GM23338 (cell line): ENCODE measurements at regions not wholly inside any gene's neighbourhood (a gene's known extent, or its start where the extent isn't known, plus 50 kb on each side); places are given as distances from the start of the nearest gene placed in this dataset.

Source experiments
- ATAC-seq: fragments of 200-7000 bp; cut with Tn5 transposase; 3 replicates; pipeline ENCODE4 v1.9.1; 2020
- DNase-seq: peaks from one replicate; pipeline ENCODE4 v3.0.0-alpha.2; 2015; ENCODE audit warnings: low spot score
- H2AFZ ChIP-seq: fragments of 200-600 bp; sonication (generic); 2 replicates; pipeline ENCODE4 v1.8.0; 2016; ENCODE audit warnings: antibody characterized with exemption, mild to moderate bottlenecking, moderate library complexity
- H3F3A ChIP-seq: fragments of 200-600 bp; sonication (generic); replicated peaks from 2 replicates; pipeline ENCODE4 v1.8.0; 2017; ENCODE audit warnings: antibody characterized with exemption, mixed run types, low read depth
- H3K27ac ChIP-seq: fragments of 200-600 bp; sonication (generic); 2 replicates; pipeline ENCODE4 v1.6.1; 2016; ENCODE audit warnings: low read depth
- H3K27me3 ChIP-seq: fragments of 200-600 bp; sonication (generic); 2 replicates; pipeline ENCODE4 v1.8.0; 2016; ENCODE audit warnings: mild to moderate bottlenecking, mixed run types, moderate library complexity; ENCODE audit not compliant: insufficient read depth
- H3K36me3 ChIP-seq: fragments of 200-600 bp; sonication (generic); 2 replicates; pipeline ENCODE4 v1.8.0; 2016; ENCODE audit warnings: mild to moderate bottlenecking; ENCODE audit not compliant: insufficient read depth
- H3K4me1 ChIP-seq: fragments of 200-600 bp; sonication (generic); 2 replicates; pipeline ENCODE4 v1.8.0; 2016; ENCODE audit warnings: mild to moderate bottlenecking, moderate library complexity; ENCODE audit not compliant: insufficient read depth
- H3K4me2 ChIP-seq: fragments of 200-600 bp; sonication (generic); 2 replicates; pipeline ENCODE4 v1.7.1; 2017; ENCODE audit warnings: mixed run types
- H3K4me3 ChIP-seq: fragments of 200-600 bp; sonication (generic); 2 replicates; pipeline ENCODE4 v1.6.1; 2016; ENCODE audit warnings: mixed run types
- H3K79me2 ChIP-seq: fragments of 200-600 bp; sonication (generic); replicated peaks from 2 replicates; pipeline ENCODE4 v1.8.0; 2017; ENCODE audit warnings: mild to moderate bottlenecking; ENCODE audit not compliant: insufficient read depth
- H3K9me2 ChIP-seq: fragments of 200-600 bp; sonication (generic); 2 replicates; pipeline ENCODE4 v1.8.0; 2017; ENCODE audit not compliant: insufficient read depth
- H4K20me1 ChIP-seq: fragments of 200-600 bp; sonication (generic); replicated peaks from 2 replicates; pipeline ENCODE4 v1.8.0; 2017; ENCODE audit warnings: mild to moderate bottlenecking; ENCODE audit not compliant: insufficient read depth
- H3K27ac Mint-ChIP-seq: 2 replicates; pipeline ENCODE4 v1.8.0; 2020; ENCODE audit warnings: inconsistent platforms, mild to moderate bottlenecking, moderate library complexity, mixed read lengths
- H3K27me3 Mint-ChIP-seq: 3 replicates; pipeline ENCODE4 v1.8.0; 2022; ENCODE audit warnings: low read depth, mild to moderate bottlenecking, moderate library complexity, mixed read lengths, inconsistent platforms; ENCODE audit not compliant: insufficient read depth, poor library complexity
- H3K36me3 Mint-ChIP-seq: 3 replicates; pipeline ENCODE4 v1.8.0; 2021; ENCODE audit warnings: low read depth, mild to moderate bottlenecking, inconsistent platforms, moderate library complexity, mixed read lengths
- H3K4me1 Mint-ChIP-seq: 3 replicates; pipeline ENCODE4 v1.8.0; 2020; ENCODE audit warnings: mild to moderate bottlenecking, inconsistent platforms, mixed read lengths
- H3K4me3 Mint-ChIP-seq: 3 replicates; pipeline ENCODE4 v1.8.0; 2021; ENCODE audit warnings: moderate library complexity, mild to moderate bottlenecking, inconsistent platforms, mixed read lengths
- H3K9me3 Mint-ChIP-seq: 3 replicates; pipeline ENCODE4 v1.8.0; 2020; ENCODE audit warnings: moderate library complexity, mild to moderate bottlenecking, inconsistent platforms, mixed read lengths
- EZH2 ChIP-seq: fragments of 200-600 bp; sonication (generic); IDR thresholded peaks from one replicate; pipeline ENCODE4 v1.8.0; 2017; ENCODE audit warnings: antibody characterized with exemption, mild to moderate bottlenecking, low read depth; ENCODE audit not compliant: unreplicated experiment
- EZH2phosphoT487 ChIP-seq: fragments of 200-600 bp; sonication (generic); IDR thresholded peaks from one replicate; pipeline ENCODE4 v1.8.1; 2018; ENCODE audit warnings: antibody characterized with exemption; ENCODE audit not compliant: unreplicated experiment
- JUNB ChIP-seq: IDR thresholded peaks from one replicate; pipeline ENCODE4 v1.6.1; 2016; ENCODE audit warnings: antibody characterized with exemption; ENCODE audit not compliant: unreplicated experiment
- NANOG ChIP-seq: IDR thresholded peaks from 2 replicates; pipeline ENCODE4 v1.6.1; 2016; ENCODE audit warnings: antibody characterized with exemption, borderline replicate concordance
- POLR2AphosphoS5 ChIP-seq: IDR thresholded peaks from 2 replicates; pipeline ENCODE4 v1.6.1; 2016; ENCODE audit warnings: antibody characterized with exemption, low read depth
- REST ChIP-seq: IDR thresholded peaks from one replicate; pipeline ENCODE4 v1.6.1; 2018; ENCODE audit warnings: antibody characterized with exemption; ENCODE audit not compliant: unreplicated experiment
- STAT1 ChIP-seq: IDR thresholded peaks from one replicate; pipeline ENCODE4 v1.6.1; 2016; ENCODE audit warnings: antibody characterized with exemption; ENCODE audit not compliant: unreplicated experiment
- ZNF331 ChIP-seq: fragments of 250-450 bp; sonication (Bioruptor Pico); IDR thresholded peaks from 2 replicates; pipeline ENCODE4 v1.5.0; 2020; ENCODE audit warnings: low read depth, mild to moderate bottlenecking, moderate library complexity
- ZNF462 ChIP-seq: fragments of 250-450 bp; sonication (Bioruptor Pico); IDR thresholded peaks from 2 replicates; pipeline ENCODE4 v1.5.0; 2020; ENCODE audit warnings: mild to moderate bottlenecking, moderate library complexity
- TF ChIP-seq, protein P1 (sequence below): IDR thresholded peaks from 2 replicates; pipeline ENCODE4 v1.6.1; 2016; ENCODE audit warnings: antibody characterized with exemption
- TF ChIP-seq, protein P2 (sequence below), 2 experiments: fragments of 200-600 bp in 1 of 2; sonication (generic) in 1 of 2; conservative IDR thresholded peaks; 2 replicates each; pipeline versions ENCODE4 v1.5.1 to v1.6.1; 2016 to 2017; ENCODE audit warnings: antibody characterized with exemption in 2 of 2, low read depth in 2 of 2, mild to moderate bottlenecking in 2 of 2, moderate library complexity in 1 of 2

- ATAC-seq (no peak), DNase-seq (no peak)
- Histone ChIP-seq H3K4me1 (peaks cover 5% of the 10 kb centered on the region; the same call in 1 of the 2 replicates), H4K20me1 (no peaks in the 10 kb centered on the region), H3K27ac (no peak overlapping the region), H3K4me3 (no peak overlapping the region), H3K9me2 (no peaks in the 10 kb centered on the region), H3K27me3 (no peaks in the 10 kb centered on the region), H3K36me3 (no peaks in the 10 kb centered on the region), H3F3A (no peaks in the 10 kb centered on the region), H2AFZ (no peak overlapping the region), H3K4me2 (no peak overlapping the region), H3K79me2 (no peaks in the 10 kb centered on the region)
- Mint-ChIP-seq H3K4me1 (peaks cover 49% of the 10 kb centered on the region), H3K27me3 (peaks cover 4% of the 10 kb centered on the region), H3K36me3 (no peaks in the 10 kb centered on the region), H3K4me3 (no peak overlapping the region), H3K27ac (no peak overlapping the region), H3K9me3 (no peaks in the 10 kb centered on the region)
- TF ChIP-seq JUNB (no peak), EZH2 (no peak), REST (no peak), POLR2AphosphoS5 (no peak), NANOG (no peak), ZNF462 (CRISPR knock-in tag) (no peak), EZH2phosphoT487 (no peak), STAT1 (no peak), ZNF331 (CRISPR knock-in tag) (no peak)
- TF ChIP-seq, protein P1, sequence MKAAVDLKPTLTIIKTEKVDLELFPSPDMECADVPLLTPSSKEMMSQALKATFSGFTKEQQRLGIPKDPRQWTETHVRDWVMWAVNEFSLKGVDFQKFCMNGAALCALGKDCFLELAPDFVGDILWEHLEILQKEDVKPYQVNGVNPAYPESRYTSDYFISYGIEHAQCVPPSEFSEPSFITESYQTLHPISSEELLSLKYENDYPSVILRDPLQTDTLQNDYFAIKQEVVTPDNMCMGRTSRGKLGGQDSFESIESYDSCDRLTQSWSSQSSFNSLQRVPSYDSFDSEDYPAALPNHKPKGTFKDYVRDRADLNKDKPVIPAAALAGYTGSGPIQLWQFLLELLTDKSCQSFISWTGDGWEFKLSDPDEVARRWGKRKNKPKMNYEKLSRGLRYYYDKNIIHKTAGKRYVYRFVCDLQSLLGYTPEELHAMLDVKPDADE: no peak
- TF ChIP-seq, protein P2, sequence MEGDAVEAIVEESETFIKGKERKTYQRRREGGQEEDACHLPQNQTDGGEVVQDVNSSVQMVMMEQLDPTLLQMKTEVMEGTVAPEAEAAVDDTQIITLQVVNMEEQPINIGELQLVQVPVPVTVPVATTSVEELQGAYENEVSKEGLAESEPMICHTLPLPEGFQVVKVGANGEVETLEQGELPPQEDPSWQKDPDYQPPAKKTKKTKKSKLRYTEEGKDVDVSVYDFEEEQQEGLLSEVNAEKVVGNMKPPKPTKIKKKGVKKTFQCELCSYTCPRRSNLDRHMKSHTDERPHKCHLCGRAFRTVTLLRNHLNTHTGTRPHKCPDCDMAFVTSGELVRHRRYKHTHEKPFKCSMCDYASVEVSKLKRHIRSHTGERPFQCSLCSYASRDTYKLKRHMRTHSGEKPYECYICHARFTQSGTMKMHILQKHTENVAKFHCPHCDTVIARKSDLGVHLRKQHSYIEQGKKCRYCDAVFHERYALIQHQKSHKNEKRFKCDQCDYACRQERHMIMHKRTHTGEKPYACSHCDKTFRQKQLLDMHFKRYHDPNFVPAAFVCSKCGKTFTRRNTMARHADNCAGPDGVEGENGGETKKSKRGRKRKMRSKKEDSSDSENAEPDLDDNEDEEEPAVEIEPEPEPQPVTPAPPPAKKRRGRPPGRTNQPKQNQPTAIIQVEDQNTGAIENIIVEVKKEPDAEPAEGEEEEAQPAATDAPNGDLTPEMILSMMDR (conservative IDR thresholded peaks at IDR 0.05; ENCODE audit: low read depth in 2 of 2): no peak
Measured at GRCh38 chr7:32660936-32661335, 165.6 kb downstream of the AVL9 start.
